Esophagus muscularis mucosa (tissue), 4 donors: ENCODE measurements at regions not wholly inside any gene's neighbourhood (a gene's known extent, or its start where the extent isn't known, plus 50 kb on each side); places are given as distances from the start of the nearest gene placed in this dataset.

Source experiments
- EP300 ChIP-seq: sonication (generic); formaldehyde crosslinking; IDR thresholded peaks from one replicate; pipeline ENCODE4 v1.6.1; 2017; ENCODE audit warnings: antibody characterized with exemption
- POLR2A ChIP-seq: fragments of 450-650 bp; IDR thresholded peaks from one replicate; pipeline ENCODE4 v1.6.1; 2017; ENCODE audit warnings: antibody characterized with exemption, moderate library complexity, mild to moderate bottlenecking, low read depth
- POLR2AphosphoS5 ChIP-seq, 2 donors: sonication (generic); formaldehyde crosslinking; IDR thresholded peaks; one replicate each; pipeline ENCODE4 v1.6.1; 2017; ENCODE audit warnings: antibody characterized with exemption in 2 of 2
- TF ChIP-seq, protein P1 (sequence below), 3 experiments: fragments of 200-600 bp in 2 of 3; fragments of 450-650 bp in 1 of 3; sonication (generic) in 2 of 3; IDR thresholded peaks; one replicate each; pipeline ENCODE4 v1.5.1; 2017 to 2019; ENCODE audit warnings: antibody characterized with exemption in 3 of 3, mild to moderate bottlenecking in 2 of 3, moderate library complexity in 1 of 3

DNA sequence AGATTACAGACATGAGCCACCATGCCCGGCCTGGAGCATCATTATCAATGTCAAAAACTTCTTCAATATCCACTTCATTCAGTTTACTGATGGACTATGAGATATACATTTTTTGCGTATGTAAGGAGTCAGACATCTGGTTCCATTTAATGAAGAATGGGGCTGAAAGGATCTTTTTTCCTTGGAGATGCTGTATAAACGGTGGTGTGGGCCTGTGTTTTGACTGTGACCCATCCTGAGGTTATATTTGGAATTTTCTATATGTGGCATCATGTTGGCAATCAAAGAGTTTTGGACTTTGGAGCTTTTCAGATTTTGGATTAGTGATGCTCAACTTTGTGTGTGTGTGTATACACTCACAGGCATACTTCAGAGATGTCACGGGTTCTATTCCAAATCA lies 85.7 kb upstream of the FBXL17 start:
- TF ChIP-seq, protein P1, sequence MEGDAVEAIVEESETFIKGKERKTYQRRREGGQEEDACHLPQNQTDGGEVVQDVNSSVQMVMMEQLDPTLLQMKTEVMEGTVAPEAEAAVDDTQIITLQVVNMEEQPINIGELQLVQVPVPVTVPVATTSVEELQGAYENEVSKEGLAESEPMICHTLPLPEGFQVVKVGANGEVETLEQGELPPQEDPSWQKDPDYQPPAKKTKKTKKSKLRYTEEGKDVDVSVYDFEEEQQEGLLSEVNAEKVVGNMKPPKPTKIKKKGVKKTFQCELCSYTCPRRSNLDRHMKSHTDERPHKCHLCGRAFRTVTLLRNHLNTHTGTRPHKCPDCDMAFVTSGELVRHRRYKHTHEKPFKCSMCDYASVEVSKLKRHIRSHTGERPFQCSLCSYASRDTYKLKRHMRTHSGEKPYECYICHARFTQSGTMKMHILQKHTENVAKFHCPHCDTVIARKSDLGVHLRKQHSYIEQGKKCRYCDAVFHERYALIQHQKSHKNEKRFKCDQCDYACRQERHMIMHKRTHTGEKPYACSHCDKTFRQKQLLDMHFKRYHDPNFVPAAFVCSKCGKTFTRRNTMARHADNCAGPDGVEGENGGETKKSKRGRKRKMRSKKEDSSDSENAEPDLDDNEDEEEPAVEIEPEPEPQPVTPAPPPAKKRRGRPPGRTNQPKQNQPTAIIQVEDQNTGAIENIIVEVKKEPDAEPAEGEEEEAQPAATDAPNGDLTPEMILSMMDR (IDR thresholded peaks at IDR 0.05), result no peak
- TF ChIP-seq EP300, result no peak
- no peak for TF ChIP-seq POLR2A
- TF ChIP-seq POLR2AphosphoS5 (IDR thresholded peaks at IDR 0.05), result no peak
